ENCODE measurements at regions not wholly inside any gene's neighbourhood (a gene's known extent, or its start where the extent isn't known, plus 50 kb on each side); places are given as distances from the start of the nearest gene placed in this dataset.

- TF ChIP-seq CTCF (conservative IDR thresholded peaks at IDR 0.05; ENCODE audit: low read depth, low read length), result no peak
- H3K4me3 ChIP-seq (ENCODE audit: low read depth, low read length), result no peak overlapping the region
These were observed 126.1 kb upstream of the NOL4 start for GRCh38 chr18:34350778-34351177.

GRCh38 chr18:34352385-34353163, 127.9 kb upstream of the NOL4 start:
- DNase-seq (ENCODE audit: low read depth), result peak; percentile 6
- H3K4me3 ChIP-seq (ENCODE audit: low read depth, low read length), result no peak overlapping the region

More at GRCh38 chr18:34350778-34351177, 126.1 kb upstream of the NOL4 start:
- DNase-seq (ENCODE audit: low read depth), result no peak

GRCh38 chr18:34354351-34354750, 129.6 kb upstream of the NOL4 start:
- no peak overlapping the region for H3K4me3 ChIP-seq (ENCODE audit: low read depth, low read length)
- TF ChIP-seq CTCF (conservative IDR thresholded peaks at IDR 0.05; ENCODE audit: low read depth, low read length), result no peak
- no peak for DNase-seq (ENCODE audit: low read depth)

More at GRCh38 chr18:34352385-34353163, 127.9 kb upstream of the NOL4 start:
- TF ChIP-seq CTCF (conservative IDR thresholded peaks at IDR 0.05; ENCODE audit: low read depth, low read length), result no peak

- no peak for DNase-seq (ENCODE audit: low read depth)
- no peak for TF ChIP-seq CTCF (conservative IDR thresholded peaks at IDR 0.05; ENCODE audit: low read depth, low read length)
- H3K4me3 ChIP-seq (ENCODE audit: low read depth, low read length), result no peak overlapping the region
These were observed 133.3 kb upstream of the NOL4 start for GRCh38 chr18:34357944-34358580.

GRCh38 chr18:34358923-34359322, 134.2 kb upstream of the NOL4 start:
- no peak overlapping the region for H3K4me3 ChIP-seq (ENCODE audit: low read depth, low read length)
- DNase-seq (ENCODE audit: low read depth), result no peak
- no peak for TF ChIP-seq CTCF (conservative IDR thresholded peaks at IDR 0.05; ENCODE audit: low read depth, low read length)

GRCh38 chr18:34364699-34365098, 140.0 kb upstream of the NOL4 start:
- DNase-seq (ENCODE audit: low read depth), result no peak
- no peak overlapping the region for H3K4me3 ChIP-seq (ENCODE audit: low read depth, low read length)
- no peak for TF ChIP-seq CTCF (conservative IDR thresholded peaks at IDR 0.05; ENCODE audit: low read depth, low read length)
